Erythroblast (primary cell): ENCODE measurements at regions not wholly inside any gene's neighbourhood (a gene's known extent, or its start where the extent isn't known, plus 50 kb on each side); places are given as distances from the start of the nearest gene placed in this dataset.

Experiments used
- GATA1 ChIP-seq: IDR thresholded peaks from 2 replicates; pipeline ENCODE4 v1.6.1; 2011; ENCODE audit warnings: low read depth, mild to moderate bottlenecking, control low read depth, low read length, moderate library complexity
- POLR2A ChIP-seq: IDR thresholded peaks from 2 replicates; pipeline ENCODE4 v1.6.1; 2011; ENCODE audit warnings: mild to moderate bottlenecking, low read length

DNA sequence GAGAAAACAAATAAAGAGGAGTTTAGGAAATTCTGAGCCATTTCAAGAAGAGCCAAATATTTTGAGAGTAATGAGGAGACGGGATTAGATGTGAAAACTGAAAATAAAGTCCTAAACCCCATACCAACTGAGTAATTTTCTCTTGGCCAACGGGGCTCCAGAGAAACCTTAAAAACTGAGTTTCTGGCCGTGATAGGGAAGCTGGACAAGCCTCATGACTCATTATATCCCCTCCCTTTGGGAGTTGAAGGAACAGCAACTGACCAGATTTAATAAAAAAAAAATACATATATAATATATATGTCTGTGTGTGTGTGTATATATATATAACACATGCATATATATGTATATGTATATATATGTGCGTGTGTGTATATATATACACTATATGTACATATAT, 119.6 kb downstream of the PRDM9 start:
- TF ChIP-seq POLR2A (no peak), GATA1 (no peak)
